BJ (cell line): ENCODE measurements at regions not wholly inside any gene's neighbourhood (a gene's known extent, or its start where the extent isn't known, plus 50 kb on each side); places are given as distances from the start of the nearest gene placed in this dataset.

Experiments
- CTCF ChIA-PET: fragments of 350-600 bp; formaldehyde crosslinking; extraction: SDS; loops from one replicate; lab custom pipeline; 2021; ENCODE audit warnings: antibody characterized with exemption, inconsistent platforms; lab: Yijun Ruan, JAX
- POLR2A ChIA-PET: fragments of 300-600 bp; sonication (Branson Sonifier 250); formaldehyde crosslinking; extraction: SDS; loops from one replicate; lab custom pipeline; 2021; ENCODE audit warnings: antibody characterized with exemption; lab: Charles Lee
- DNase-seq: peaks from one replicate; pipeline ENCODE4 v3.0.0-alpha.2; 2011; ENCODE audit warnings: low read depth
- H3K27me3 ChIP-seq: 2 replicates; pipeline ENCODE4 v1.6.0; 2011; ENCODE audit warnings: low read length; ENCODE audit not compliant: control insufficient read depth, insufficient read depth
- H3K36me3 ChIP-seq: 2 replicates; pipeline ENCODE4 v1.5.1; 2011; ENCODE audit warnings: low read length; ENCODE audit not compliant: control insufficient read depth, insufficient read depth
- H3K4me3 ChIP-seq: 2 replicates; pipeline ENCODE4 v1.5.1; 2011; ENCODE audit warnings: low read depth, mild to moderate bottlenecking, control low read depth, low read length
- TF ChIP-seq, protein P1 (sequence below): IDR thresholded peaks from 2 replicates; pipeline ENCODE4 v1.5.1; 2011; ENCODE audit warnings: low read depth, mild to moderate bottlenecking, control low read depth, inconsistent platforms, low read length, moderate library complexity; ENCODE audit not compliant: insufficient read depth

DNA sequence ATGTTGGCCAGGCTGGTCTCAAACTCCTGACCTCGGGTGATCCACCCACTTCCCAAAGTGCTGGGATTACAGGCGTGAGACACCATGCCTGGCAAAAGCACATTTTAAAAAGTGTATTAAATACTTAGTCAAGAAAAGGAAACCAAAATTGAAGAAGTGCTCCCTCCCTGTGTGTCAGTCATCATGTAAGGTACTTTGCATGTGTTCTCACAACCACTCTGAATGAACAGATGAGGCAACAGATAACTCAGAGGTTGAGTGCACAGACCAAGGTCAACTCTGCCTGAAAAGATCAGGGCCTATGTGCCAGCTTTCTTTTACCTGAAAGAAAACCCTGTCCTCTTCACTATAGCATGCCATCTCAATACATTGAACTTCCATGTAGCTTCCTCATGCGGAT is 289.7 kb downstream of the MRPS30 start:
- TF ChIP-seq, protein P1, sequence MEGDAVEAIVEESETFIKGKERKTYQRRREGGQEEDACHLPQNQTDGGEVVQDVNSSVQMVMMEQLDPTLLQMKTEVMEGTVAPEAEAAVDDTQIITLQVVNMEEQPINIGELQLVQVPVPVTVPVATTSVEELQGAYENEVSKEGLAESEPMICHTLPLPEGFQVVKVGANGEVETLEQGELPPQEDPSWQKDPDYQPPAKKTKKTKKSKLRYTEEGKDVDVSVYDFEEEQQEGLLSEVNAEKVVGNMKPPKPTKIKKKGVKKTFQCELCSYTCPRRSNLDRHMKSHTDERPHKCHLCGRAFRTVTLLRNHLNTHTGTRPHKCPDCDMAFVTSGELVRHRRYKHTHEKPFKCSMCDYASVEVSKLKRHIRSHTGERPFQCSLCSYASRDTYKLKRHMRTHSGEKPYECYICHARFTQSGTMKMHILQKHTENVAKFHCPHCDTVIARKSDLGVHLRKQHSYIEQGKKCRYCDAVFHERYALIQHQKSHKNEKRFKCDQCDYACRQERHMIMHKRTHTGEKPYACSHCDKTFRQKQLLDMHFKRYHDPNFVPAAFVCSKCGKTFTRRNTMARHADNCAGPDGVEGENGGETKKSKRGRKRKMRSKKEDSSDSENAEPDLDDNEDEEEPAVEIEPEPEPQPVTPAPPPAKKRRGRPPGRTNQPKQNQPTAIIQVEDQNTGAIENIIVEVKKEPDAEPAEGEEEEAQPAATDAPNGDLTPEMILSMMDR = no peak
- Histone ChIP-seq H3K27me3 (no peaks in the 10 kb centered on the region), H3K36me3 (no peaks in the 10 kb centered on the region), H3K4me3 (no peak overlapping the region)
- ChIA-PET CTCF (no interaction called here), POLR2A (no interaction called here)
- no peak for DNase-seq

DNA sequence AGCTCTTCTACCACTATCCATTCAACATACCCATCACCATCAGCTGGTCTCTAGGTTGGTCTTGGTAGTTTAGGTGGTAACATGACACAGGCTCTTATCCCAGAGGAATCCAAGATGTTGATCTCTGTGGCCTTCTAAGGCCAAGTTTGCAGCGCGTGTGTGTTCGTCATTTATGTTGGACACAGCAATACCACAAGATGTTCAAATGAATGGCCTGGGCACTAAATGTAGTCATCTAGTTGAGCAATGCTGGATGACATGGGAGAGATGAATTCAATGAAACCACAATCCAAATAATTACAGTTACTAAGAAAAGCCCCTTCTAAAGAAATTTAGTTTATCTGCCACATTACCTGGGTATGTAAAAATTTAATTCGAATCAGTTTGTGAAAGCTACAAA is 292.4 kb downstream of the MRPS30 start:
- DNase-seq = no peak
- TF ChIP-seq, protein P1 = no peak
- ChIA-PET POLR2A (no interaction called here), CTCF (interaction anchor here (1.1 kb wide), 1 partner anchor 172 kb away, joined by 3 read pairs; no protein-coding TSS in a partner anchor)
- no peak overlapping the region for H3K4me3 ChIP-seq
- no peaks in the 10 kb centered on the region for H3K27me3 ChIP-seq
- no peaks in the 10 kb centered on the region for H3K36me3 ChIP-seq

- no peak for DNase-seq
- ChIA-PET CTCF (no interaction called here), POLR2A (no interaction called here)
- no peaks in the 10 kb centered on the region for H3K27me3 ChIP-seq
- no peak overlapping the region for H3K4me3 ChIP-seq
- TF ChIP-seq, protein P1 = no peak
- no peaks in the 10 kb centered on the region for H3K36me3 ChIP-seq
These were observed 296.8 kb downstream of the MRPS30 start for GRCh38 chr5:45105491-45105994.

DNA sequence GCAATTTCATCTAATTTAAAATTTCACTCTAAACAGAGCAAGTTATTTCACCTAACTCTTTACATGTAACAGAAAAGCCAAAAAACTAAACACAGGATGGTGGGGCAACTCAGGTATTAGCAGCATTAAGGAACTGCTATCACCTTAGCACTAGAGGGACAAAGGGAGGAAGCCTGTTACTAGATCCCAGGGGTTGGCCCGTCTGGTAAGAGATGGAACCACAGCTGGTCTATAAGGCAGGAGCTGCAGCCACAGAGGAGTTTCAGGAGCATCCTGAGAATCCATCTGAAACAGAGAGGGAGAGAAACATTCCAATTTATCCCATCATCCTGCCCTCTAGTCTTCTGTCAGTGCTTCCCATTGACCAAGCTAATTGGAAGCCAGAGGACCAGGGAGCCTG is 300.3 kb downstream of the MRPS30 start:
- ChIA-PET POLR2A (no interaction called here), CTCF (no interaction called here)
- Histone ChIP-seq H3K4me3 (no peak overlapping the region), H3K27me3 (no peaks in the 10 kb centered on the region), H3K36me3 (no peaks in the 10 kb centered on the region)
- TF ChIP-seq, protein P1 = no peak
- no peak for DNase-seq

DNA sequence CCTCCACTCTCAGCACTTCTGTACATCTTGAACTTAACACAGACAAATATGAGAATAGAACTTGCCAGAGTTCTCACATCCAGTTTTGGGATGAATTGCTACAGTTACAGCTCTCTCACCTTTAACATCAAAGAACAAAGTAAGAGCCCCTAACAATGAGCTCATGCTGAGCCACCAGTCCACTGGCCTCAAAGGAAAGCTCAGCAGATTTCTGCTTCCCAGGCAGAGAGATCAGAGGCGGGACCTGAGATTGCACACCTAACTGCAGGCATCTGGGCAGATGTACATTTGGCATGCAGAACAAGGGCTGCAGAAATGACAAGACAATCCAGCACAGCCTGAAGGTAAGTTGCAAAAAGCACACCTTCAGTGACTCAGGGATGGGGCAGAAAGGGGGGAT is 300.9 kb downstream of the MRPS30 start:
- no peaks in the 10 kb centered on the region for H3K36me3 ChIP-seq
- no peak for DNase-seq
- CTCF ChIA-PET = no interaction called here
- no peak overlapping the region for H3K4me3 ChIP-seq
- TF ChIP-seq, protein P1 = no peak
- no peaks in the 10 kb centered on the region for H3K27me3 ChIP-seq
- POLR2A ChIA-PET = no interaction called here
